ENCODE measurements at regions not wholly inside any gene's neighbourhood (a gene's known extent, or its start where the extent isn't known, plus 50 kb on each side); places are given as distances from the start of the nearest gene placed in this dataset.
A peak's percentile ranks its signal among the peaks of the same experiment; 100 is the strongest.

DNA sequence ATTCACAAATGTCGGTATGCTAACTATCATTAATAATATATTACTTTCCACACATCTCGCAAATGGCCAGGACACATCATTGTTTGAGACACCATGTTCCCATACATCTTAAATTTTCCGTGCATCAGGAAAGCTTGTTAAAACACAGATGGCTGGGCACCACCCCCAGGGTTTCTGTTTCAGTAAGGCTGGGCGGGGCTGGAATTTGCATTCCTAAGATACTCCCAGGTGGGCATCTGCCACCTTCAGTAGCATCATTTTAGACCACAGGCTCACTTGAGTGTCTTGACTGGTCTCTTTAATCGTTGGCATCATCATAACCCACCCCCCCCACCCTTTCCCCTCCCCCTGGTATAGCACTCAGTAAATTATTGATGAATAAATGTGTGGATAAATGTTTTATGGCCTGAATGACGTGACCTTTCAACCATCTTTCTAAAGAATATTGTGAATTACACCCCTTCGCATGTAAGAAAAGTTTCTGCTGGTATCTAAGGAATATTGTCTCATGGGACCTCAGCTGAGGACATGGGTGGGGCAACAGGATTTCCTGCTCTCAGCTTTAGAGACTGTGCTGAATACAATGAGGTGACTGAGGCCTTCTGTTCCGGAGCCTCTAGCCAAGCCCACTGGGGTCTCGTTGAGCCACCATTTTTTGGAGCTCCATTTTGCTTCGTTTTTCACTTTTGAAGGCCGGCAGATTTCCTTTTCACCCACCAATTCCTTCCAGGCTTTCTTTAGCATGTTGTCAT, 124.1 kb upstream of the NEDD9 start:
- DNase-seq = no peak

DNA sequence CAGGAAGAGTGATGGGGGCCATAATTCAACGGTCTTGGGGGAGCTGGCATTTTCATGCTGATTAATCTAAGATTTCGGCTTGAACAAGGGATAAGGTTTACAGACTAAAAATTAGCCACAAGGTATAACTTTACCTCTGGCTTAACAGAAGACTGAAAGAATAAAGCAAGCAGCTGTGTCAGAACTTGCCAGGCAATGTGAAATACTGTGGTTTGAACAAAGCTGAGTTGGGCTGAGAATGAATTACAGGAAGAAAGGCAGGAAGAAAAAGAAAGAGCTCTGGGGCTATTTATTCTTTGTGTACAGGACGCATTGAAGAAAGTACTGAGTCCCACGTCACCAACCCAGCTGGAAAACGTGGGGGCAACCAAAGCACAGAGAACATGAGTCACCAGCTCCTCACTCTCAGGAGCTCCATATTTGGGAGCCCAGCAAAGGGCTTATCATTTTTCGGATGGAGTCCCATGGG, 121.5 kb upstream of the NEDD9 start:
- no peak for DNase-seq

DNA sequence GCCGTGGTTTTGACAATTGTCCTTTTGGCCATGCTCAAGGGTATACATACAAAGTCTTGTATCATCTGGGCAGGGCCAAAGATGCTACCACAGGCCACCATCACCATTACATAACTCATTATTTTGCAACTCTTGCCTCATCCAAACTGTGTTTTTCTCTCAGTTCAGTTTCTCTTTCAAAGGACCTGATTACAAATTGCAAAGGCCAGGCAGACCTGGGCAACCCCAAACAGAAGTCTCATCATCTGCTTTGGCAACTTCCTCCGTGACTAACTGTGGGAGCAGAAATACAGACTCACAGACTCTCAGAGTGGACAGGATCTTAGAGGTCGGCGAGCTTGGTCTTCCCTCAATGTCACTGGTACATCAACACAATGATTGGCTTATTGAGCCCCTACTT, 117.8 kb upstream of the NEDD9 start:
- DNase-seq = no peak

DNA sequence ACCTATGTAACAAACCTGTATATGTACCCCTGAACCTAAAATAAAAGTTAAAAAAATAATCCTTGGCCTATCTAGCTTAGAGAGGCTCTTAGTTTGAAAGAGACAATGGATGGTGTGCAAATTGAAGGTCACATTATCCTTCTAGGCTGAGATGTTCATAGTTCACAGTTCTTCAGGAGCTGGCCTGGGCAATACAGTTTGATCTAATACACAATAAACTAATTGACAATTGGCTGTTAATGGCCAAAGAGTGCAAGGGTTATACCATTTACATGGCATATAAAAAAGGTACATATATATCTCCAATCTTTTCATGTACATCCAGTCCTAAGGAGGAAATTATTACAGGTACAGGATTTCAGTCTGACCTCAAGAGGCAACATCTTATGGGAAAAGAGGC, 117.4 kb upstream of the NEDD9 start:
- no peak for DNase-seq

DNA sequence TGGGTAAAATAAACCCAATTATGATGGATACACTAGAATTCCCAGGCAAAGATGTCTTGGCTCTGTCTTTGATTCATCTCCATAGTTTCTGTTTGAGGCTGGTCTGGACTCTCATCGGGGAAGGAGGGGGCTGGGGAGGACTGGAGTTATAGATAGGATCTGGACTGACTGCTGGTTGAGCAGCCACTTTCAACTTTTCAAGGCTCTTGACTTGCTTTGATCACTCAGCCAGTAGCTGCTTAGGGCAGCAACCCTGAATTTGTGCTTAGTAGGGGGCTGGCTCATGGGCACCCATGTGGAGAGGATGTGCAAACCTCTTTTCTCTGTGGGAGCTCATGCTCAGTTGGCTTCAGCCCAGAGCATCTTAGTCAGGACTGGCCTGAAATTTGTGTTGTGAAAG, 114.0 kb upstream of the NEDD9 start:
- DNase-seq = no peak

DNA sequence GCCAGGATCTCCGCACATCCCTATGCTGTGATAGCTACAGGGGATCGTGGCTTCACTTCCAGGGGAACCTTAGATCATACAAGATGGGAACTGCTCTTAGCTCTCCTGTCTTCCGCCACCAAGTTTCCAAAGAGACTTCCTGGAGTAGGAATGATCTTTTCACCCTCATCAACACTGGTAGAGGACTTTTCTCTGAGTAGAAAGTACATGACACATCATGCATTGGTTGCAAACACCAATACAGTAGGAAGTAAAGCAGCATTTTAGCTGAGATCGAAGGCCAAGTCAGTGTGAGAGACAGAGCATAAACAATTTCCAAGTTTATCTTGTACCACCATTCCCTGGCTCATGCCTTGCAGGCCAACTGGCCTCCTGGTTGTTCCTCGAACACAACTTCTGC, 113.1 kb upstream of the NEDD9 start:
- DNase-seq = no peak

DNA sequence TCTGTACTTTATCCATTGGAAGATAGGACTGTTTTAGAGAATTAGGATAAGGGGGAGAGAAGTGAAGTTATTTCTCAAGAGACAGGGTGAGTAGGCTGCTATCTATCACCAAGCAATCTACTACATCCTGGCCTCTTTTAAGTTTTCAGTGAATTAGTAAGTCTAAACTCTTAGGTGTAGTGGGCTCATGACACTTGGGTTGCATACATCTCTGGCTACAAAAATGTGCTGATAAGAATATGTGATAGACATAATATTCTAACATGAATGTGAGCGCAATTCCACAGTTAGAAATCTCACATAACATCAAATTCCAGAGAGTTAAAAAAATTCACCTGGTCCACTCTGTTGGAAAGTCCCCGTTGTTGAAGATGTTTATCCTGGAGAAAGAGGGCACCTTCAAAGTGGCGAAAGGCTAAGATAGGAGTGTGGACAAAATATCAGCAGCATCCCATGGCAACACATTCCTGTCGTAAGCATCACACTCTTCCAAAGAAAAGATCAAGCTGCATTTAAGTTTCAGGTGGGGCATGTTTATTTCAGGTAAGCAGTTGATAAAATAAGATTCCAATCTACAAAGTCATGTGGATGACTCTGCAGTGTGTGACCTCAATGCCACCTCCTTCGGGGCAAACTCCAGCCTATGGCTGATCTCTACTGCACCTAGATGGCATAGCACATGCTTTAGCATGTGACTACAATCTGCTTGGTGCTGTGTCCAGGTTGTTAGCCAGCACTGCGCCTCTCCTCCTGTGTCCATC, 111.7 kb upstream of the NEDD9 start:
- DNase-seq = no peak

DNA sequence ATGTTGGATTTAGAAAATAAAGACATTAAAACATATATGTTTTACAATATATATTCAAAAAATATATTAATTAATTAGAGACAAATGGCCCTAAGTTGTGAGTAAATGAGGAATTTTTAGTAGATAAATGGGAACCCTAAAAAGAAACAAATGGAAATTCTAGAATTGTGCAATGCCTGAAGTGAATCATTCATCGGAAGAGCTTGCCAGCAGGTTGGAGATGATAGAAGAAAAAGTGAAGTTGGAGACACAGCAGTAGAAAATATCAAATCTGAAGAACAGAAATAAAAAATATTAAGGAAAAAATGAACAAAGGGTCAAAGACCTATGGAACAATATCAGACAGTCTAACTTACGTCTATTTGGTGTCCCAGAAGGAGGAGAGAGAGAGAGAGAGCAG, 109.4 kb upstream of the NEDD9 start:
- no peak for DNase-seq

DNA sequence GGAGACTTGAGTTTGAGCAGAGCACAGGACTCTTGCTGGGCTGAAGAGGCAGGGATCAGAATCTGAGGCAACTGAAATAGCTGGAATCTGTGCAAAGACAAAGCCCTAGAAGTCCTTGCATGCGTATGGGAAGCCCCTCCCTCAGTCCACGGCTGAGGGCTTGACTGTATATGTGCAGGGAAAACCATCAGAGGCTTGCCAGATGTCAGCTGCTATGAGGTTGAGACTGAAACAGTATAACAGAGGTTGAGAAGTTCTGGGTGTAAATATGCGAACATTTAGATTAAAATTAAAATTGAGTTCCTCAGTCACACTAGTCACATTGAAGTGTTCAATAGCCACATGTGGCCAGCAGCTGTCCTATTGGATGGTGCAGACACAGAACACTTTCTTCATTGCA, 108.8 kb upstream of the NEDD9 start:
- DNase-seq = no peak

DNA sequence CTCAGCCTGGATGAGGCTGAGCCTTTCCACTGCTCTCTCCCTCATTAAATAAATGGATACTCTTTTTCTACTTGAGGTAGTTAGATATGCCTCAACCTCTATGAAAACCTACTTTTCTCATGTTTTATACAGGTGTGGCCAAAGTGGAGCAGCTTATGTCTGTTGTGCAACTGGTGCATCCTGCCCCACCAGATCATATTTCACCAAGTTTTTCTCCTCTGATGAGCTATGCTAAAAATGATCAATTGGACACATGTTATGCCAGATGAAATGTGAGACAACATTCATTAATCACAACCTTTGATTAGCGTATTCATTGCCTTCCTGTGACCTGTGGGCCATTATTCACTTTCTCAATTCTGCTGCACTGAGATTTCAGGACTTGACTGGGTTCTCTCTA, 106.9 kb upstream of the NEDD9 start:
- no peak for DNase-seq

DNA sequence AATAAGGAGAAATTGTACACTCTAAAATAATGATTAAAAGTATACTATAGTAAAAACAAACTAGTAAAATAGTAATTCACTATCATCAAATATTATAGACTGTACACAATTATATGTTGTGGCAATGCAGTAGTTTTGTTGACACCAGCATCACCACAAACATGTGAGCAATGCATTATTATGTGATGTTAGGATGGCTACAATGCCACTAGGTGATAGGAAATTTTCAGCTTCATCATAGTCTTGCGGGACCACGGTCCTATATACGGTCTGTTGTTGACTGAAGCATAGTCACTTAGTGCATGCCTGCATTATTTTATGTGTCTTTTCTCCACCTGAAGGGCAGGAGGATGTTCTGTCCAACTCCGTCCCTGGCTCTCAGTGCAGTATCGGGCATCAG, 104.8 kb upstream of the NEDD9 start:
- DNase-seq = no peak

DNA sequence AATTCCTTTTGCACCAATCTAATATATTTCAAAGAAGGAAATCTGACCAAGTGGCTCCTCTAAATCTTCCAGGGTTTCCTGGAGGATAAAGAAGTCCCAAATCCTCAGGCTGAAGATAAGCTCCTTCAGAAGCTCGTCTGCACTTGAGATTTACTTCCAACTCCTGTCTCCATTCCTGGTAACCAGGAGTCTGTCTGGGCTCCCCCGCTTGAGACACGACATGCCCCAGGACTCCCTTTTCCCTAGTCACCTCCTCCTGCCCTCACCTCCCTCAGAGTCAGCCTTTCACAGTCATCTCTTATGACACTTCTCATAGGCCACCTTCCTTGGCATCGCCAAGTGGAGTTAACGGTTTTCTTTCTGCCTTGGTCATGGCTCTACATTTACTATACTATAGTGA, 103.4 kb upstream of the NEDD9 start:
- DNase-seq = no peak

DNA sequence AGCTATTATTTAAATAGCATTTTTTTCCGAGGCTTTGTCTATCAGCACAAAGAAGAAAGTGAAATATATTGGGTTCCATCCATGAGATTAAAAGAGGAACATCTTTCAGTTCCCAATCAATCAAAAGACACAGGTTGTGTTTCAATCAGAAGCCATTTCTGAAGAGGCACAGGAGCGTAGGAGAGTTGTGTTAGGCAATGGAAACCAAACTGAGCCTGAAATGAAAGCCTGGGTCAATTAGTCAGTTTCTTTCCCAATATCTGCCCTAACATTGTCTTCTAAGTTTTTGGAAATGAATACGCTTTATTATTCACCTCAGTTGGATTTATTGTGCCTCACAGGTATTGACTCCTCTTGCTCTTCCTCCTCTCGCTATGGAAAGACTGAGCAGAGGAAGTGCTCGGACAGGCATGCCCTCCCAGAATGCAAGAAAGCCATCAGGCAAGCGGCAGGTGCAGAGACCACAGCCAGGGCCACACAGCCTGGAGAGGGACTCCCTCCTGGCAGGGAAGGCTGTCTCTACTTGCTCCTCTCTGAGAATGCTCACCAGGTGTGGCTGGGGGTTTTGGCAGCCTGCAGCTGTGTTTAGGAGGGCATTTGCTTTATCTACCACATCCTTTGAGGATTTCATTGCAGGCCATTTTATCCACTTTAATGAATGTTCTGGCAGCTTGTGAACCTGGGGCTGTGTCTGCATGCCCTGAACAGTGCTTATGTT, 100.8 kb upstream of the NEDD9 start:
- peak in 2 of 3 experiments; percentile 15 to 26 for DNase-seq

DNA sequence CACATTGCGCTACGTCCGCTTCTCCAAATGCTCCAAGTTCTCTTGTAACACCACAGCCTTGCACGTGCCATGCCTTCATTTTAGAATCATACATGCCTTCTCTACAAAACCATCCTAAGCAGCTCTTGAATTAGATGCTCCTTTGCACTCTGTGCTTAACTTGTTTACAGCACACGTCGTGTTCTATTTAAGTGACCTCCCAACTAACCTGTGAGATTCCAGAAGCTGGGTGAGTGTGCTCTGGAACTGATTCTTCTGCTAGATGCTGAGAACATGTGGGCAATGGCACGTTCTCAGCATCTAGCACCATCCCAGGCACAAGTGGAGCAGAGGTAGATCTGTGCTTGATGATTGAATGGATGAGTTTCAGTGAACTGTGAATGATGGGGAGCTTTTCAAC, 100.0 kb upstream of the NEDD9 start:
- no peak for DNase-seq

DNA sequence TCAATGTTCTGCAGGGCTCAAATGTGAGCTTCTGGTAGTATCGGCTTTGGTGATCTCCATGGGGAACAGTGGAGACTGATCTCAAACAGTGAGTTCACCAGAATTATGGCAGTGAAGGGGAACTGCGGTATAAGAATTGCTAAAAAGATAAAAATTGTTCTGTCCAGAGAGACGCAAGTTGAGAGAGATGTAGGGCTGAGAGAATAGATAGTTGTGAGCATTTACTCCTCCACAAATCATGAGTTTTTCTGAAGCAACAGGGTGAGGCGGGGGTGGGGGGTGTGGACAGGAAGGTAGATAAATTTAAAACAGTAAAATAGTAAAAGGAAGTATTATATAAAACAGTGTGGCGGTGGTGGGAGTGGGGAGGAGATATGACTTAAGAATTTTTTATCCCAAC, 98.6 kb upstream of the NEDD9 start:
- no peak for DNase-seq

DNA sequence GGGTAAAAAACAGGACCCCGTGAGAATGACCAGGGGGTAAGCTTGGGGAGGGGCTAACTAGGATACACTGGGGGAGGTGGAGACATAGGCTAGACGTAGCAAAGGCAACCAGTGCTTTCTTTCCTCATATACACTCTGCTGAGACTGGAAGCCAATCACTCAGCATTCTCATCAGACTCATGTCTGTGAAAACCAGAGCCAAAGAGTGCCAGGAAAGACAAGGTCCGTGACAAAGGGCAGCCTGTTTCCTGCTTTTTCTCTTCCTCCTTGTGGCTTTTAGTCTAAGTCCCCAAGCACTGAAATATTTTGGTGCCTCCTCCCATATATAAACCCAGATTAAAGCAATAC, 97.9 kb upstream of the NEDD9 start:
- DNase-seq = no peak

DNA sequence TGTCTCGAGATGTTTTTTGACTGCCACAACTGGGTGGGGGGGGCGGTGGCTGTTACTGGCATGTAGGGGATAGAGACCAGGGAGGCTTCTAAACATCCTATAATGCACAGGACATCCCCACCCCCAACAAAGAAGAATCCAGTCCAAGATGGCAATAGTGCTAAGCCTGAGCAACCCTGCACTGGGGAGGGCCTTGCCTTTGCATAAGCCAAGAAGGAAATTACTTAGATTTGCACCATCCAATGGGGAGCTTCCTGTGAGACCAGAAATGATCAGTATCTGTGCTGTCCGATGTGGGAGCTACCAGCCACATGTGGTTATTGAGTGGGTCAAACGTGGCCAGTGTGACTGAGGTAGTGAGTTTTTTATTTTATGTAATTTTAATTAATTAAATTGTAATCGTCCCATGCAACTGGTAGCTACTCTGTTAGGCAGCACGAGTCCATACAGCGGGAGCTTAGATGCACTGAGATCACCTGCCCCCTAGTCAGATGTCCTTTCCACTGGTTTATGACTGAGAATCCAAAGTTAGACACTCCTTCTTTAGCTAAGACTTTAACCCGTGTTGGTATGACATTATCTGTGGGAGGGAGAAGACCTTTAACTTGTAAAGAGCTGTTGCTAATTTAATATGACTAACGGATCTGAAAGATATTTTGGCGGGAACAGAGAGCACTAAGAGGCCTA, 97.4 kb upstream of the NEDD9 start:
- DNase-seq = no peak

DNA sequence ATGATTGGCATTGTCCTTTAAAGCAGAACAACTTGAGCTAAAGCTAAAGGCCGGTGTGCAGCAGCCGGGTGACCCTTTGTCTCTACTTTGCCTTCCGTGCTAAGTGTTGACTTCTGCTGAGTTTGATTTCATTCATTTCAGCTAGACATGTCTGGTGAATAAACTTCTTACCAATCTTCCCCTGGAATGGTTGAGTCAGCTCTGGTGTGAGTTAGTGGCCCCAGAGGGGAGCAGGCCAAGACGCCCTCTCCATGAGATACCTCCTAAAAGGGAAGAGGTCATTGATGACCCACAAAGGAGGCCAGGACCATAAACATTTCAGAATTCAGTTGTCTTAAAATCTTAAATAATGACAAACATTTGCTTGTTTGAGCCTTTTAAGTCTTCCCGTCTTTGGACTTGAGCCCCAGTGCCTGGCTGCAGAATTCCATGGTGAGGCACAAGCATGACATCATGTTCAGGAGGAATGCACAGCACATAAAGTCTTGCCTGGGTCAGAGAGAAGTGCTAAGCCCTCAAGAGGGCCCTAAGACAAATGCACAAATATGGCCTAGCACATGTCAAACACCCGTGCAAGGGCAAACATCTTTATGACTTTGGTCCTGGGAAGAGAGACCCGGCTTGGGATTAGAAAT, 96.3 kb upstream of the NEDD9 start:
- no peak for DNase-seq

DNA sequence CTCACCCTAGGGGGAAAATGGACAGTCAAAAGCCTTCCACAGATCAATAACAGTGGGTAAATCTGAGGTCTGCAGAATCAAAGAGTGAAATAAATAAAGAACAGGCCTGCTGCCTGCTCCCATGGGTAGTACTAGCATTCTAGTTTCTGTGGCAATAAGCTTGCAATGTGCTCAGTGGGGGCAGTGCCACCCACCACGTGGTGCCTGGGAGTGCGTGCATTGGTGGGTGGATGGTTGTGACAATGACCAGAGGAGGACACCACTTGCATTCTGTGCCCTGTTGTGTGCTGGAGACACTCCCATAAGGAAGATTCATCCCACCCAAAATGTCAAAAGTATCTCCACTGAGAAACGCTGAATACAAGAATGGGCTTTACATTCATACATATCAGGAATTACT, 95.5 kb upstream of the NEDD9 start:
- DNase-seq = no peak

DNA sequence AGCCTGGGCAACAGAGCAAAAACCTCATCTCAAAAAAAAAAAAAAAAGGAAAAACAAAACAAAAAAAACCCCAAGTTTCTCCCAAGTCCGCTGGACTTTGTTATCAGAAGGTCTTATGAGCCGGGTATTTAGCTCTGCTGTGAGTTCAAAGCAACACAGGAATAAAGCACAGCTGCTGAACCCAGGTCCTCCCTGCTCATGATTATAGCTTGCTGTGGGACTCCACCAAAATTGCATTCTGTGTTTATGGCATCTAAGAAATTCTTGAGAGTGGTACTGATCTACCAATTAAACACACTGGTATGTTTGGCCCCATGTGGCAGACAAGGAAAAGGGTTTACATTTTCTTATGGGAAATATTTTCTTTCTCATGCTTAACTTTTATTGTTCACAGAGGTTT, 93.6 kb upstream of the NEDD9 start:
- no peak for DNase-seq

DNA sequence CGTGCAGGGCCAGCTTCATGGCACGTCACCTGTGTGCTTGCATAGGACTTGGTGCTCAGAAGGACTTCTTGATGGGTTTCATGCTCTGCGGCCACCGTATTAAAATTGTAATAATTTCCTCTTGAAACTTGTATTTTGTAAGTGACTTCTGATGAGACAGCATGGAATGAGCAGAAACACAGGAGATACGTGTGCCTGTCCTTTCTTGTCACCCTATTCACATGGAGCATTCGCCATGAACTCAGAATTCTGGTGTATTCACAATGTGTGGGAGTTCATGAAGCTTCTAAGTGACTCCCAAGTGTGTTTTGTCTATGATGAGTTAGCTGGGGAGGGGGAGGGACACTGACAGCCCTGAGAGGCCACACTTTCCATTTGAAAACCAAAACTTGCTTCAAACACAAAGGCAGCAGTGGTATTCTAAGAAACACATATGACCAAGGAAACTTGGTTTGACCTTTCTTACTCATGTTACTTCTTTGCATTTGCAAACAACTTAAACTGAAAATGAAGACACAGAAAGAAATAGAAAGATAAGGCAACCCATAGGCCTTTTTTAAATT, 92.1 kb upstream of the NEDD9 start:
- no peak for DNase-seq

DNA sequence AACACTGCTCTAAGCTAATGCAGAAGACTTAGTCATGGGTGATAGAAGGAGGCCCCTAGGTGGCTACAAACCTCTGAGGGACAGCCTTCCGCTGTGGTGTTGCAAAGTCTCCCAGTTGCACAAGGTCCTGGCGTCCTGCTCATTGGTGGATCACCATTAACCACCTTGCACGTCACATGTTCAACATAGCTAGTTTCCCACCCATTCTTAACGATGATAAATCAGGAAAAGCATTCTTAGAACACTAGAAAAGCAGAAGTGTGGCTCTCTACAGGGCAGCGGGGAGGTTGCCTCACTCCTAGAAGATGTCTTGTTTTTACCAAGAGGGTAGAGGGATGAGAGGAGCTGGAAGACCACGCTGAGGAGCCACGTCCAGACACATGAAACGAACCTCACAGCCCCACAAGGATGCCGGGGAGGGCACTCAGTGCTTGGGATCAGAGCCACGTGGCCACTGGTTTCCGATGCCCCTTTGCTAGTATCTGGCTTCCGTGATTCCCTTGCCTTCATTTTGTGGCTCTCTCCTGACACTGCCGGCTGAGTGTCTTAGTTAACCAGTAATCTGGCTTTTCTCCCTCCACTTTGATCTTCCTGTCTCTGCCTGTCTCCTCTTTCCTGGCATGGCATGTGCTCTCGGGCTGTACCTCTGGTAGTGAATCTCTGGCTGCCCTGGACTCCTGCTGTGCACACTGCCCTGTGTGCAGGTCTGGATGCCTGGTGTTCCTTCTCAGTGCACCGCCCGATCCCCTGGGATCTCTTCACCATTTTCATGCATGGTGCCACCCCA, 91.4 kb upstream of the NEDD9 start:
- no peak for DNase-seq
